ENCODE measurements at regions not wholly inside any gene's neighbourhood (a gene's known extent, or its start where the extent isn't known, plus 50 kb on each side); places are given as distances from the start of the nearest gene placed in this dataset.

GRCh38 chr5:3181671-3182070 lies 414.0 kb upstream of the IRX1 start:
- peak overlapping the region; percentile 3; the same call in 1 of the 2 replicates for H3K18ac ChIP-seq (ENCODE audit: extremely low read depth, low read length)
- no peaks in the 10 kb centered on the region for H3K9me3 ChIP-seq (ENCODE audit: insufficient read depth in 2 of 2, low read depth in 1 of 2, low read length in 1 of 2)
- H4K8ac ChIP-seq (ENCODE audit: extremely low read depth, insufficient read depth, low read length), result no peak overlapping the region
- H3K79me2 ChIP-seq (ENCODE audit: control insufficient read depth in 1 of 2, insufficient read depth in 2 of 2, low read length in 2 of 2), result no peaks in the 10 kb centered on the region
- no peak overlapping the region for H2BK15ac ChIP-seq (ENCODE audit: low read length)
- peaks cover 0 to 9% (median 4%) of the 10 kb centered on the region in 4 experiments; a peak in 3 of 7 replicates for H3K4me1 ChIP-seq (replicated peaks in 1 of 4; ENCODE audit: control insufficient read depth in 3 of 4, insufficient read depth in 4 of 4, low read length in 3 of 4)
- no peak overlapping the region for H3K4ac ChIP-seq (replicated peaks; ENCODE audit: insufficient read length, low read depth, low read length)
- no peaks in the 10 kb centered on the region for H3K79me1 ChIP-seq (ENCODE audit: low read depth, low read length)
- no peaks in the 10 kb centered on the region for H3K36me3 ChIP-seq (ENCODE audit: control insufficient read depth in 2 of 4, insufficient read depth in 4 of 4, low read length in 3 of 4)
- no peaks in the 10 kb centered on the region for H4K20me1 ChIP-seq (replicated peaks in 1 of 2; ENCODE audit: control insufficient read depth in 1 of 2, insufficient read depth in 2 of 2, low read length in 2 of 2)
- H2AFZ ChIP-seq (ENCODE audit: low read length), result no peak overlapping the region
- H2AK5ac ChIP-seq (ENCODE audit: low read depth, low read length), result no peak overlapping the region
- no peak overlapping the region for H2BK120ac ChIP-seq (replicated peaks; ENCODE audit: low read depth, low read length)
- H3K56ac ChIP-seq (replicated peaks; ENCODE audit: insufficient read length, low read depth, low read length), result no peak overlapping the region
- no peak overlapping the region for H3K23ac ChIP-seq (ENCODE audit: insufficient read length)
- no peaks in the 10 kb centered on the region for H3K27me3 ChIP-seq (replicated peaks in 1 of 4; ENCODE audit: control insufficient read depth in 3 of 4, extremely low read depth in 1 of 4, insufficient read depth in 3 of 4, low read length in 3 of 4)
- WGBS, 2 experiments (ENCODE audit: extremely low coverage in 1 of 2, insufficient coverage in 1 of 2, insufficient read length in 1 of 2, insufficient replicate concordance in 2 of 2, low coverage in 1 of 2, low lambda C conversion rate in 2 of 2, missing lambda C conversion rate in 1 of 2), result 88% methylated on average over 18 of the region's 18 CpGs; no CpG with 5 or more reads in 1 of the 2 experiments
- ChIA-PET CTCF (ENCODE audit: partially characterized antibody) (interaction anchor here (1.5 kb wide), 1 partner anchor 13 kb away, joined by 3 read pairs; no protein-coding TSS in a partner anchor), POLR2A (ENCODE audit: partially characterized antibody) (no interaction called here)
- H4K91ac ChIP-seq (replicated peaks; ENCODE audit: insufficient read length, low read length), result no peak overlapping the region
- DNase-seq (ENCODE audit: low read depth in 1 of 2, low spot score in 2 of 2) (no peak), FAIRE-seq (no peak)
- no peak overlapping the region for H3K9ac ChIP-seq (replicated peaks in 1 of 4; ENCODE audit: extremely low read depth in 1 of 4, low read depth in 3 of 4, low read length in 3 of 4)
- no peak overlapping the region for H4K5ac ChIP-seq (ENCODE audit: insufficient read length, low read depth, low read length)
- no peak overlapping the region for H3K14ac ChIP-seq (ENCODE audit: insufficient read length)
- 0 out of 2 replicates have a peak overlapping the region, but pooled peaks have one; percentile 43 for H2BK20ac ChIP-seq (ENCODE audit: low read length)
- no peak overlapping the region for H3K27ac ChIP-seq (ENCODE audit: low read depth, low read length)
- H2BK5ac ChIP-seq (ENCODE audit: low read depth, low read length), result no peak overlapping the region
- no peak overlapping the region; the same call in 1 of the 2 replicates for H2BK12ac ChIP-seq (ENCODE audit: low read depth, low read length)
- H3K4me3 ChIP-seq (ENCODE audit: extremely low read depth in 1 of 4, insufficient read depth in 2 of 4, low read depth in 3 of 4, low read length in 4 of 4), result no peak overlapping the region
- H3K23me2 ChIP-seq (ENCODE audit: low read depth, low read length), result no peaks in the 10 kb centered on the region
- no peak overlapping the region for H3K4me2 ChIP-seq (ENCODE audit: insufficient read depth in 1 of 2, low read depth in 2 of 2, low read length in 2 of 2)
- TF ChIP-seq RFX5 (IDR thresholded peaks at IDR 0.05; ENCODE audit: borderline replicate concordance, low read depth, low read length) (no peak), TBP (IDR thresholded peaks at IDR 0.05; ENCODE audit: low read depth, low read length) (no peak), CBX8 (IDR thresholded peaks at IDR 0.05; ENCODE audit: borderline replicate concordance, low read depth, low read length) (no peak), BCL11A (IDR thresholded peaks at IDR 0.05; ENCODE audit: low read depth in 2 of 2, low read length in 2 of 2) (no peak), HDAC6 (IDR thresholded peaks at IDR 0.05; ENCODE audit: low read depth, low read length) (no peak), CREB1 (IDR thresholded peaks at IDR 0.05) (no peak), TAF1 (IDR thresholded peaks at IDR 0.05; ENCODE audit: low read depth, low read length) (no peak), CTBP2 (IDR thresholded peaks at IDR 0.05; ENCODE audit: borderline replicate concordance, insufficient read depth, insufficient read length, low read length) (no peak), SP4 (IDR thresholded peaks at IDR 0.05; ENCODE audit: low read length) (no peak), FOSL1 (IDR thresholded peaks at IDR 0.05; ENCODE audit: insufficient read depth, low read depth, low read length) (no peak), SP1 (IDR thresholded peaks at IDR 0.05; ENCODE audit: low read depth, low read length) (no peak)
- TF ChIP-seq, protein P1, sequence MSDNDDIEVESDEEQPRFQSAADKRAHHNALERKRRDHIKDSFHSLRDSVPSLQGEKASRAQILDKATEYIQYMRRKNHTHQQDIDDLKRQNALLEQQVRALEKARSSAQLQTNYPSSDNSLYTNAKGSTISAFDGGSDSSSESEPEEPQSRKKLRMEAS (IDR thresholded peaks at IDR 0.05), result no peak
